K562 (cell line): ENCODE measurements at regions not wholly inside any gene's neighbourhood (a gene's known extent, or its start where the extent isn't known, plus 50 kb on each side); places are given as distances from the start of the nearest gene placed in this dataset.

Source experiments
- BCL6 ChIP-seq: fragments of 250-450 bp; sonication (Bioruptor Pico); IDR thresholded peaks from 2 replicates; pipeline ENCODE4 v1.4.0; 2020
- CHCHD3 ChIP-seq: fragments of 250-450 bp; sonication (Bioruptor Pico); IDR thresholded peaks from 2 replicates; pipeline ENCODE4 v2.1.2; 2022; ENCODE audit warnings: mild to moderate bottlenecking
- CXXC5 ChIP-seq: fragments of 250-450 bp; sonication (Bioruptor Pico); IDR thresholded peaks from 2 replicates; pipeline ENCODE4 v1.8.0; 2022; ENCODE audit warnings: inconsistent platforms, mild to moderate bottlenecking, moderate library complexity
- EP300 ChIP-seq: IDR thresholded peaks from 2 replicates; pipeline ENCODE4 v1.6.1; 2012; ENCODE audit warnings: low read length, improper control_type of control experiment
- YY1 ChIP-seq, 3 experiments: IDR thresholded peaks; 2 replicates each; pipeline ENCODE4 v1.6.1; 2011; ENCODE audit warnings: low read length in 2 of 3, mild to moderate bottlenecking in 2 of 3, moderate library complexity in 2 of 3, borderline replicate concordance in 1 of 3, control low read depth in 1 of 3, low read depth in 1 of 3; ENCODE audit not compliant: insufficient read depth in 3 of 3, insufficient replicate concordance in 2 of 3, control insufficient read depth in 1 of 3, insufficient read length in 1 of 3; ENCODE audit errors: extremely low read depth in 1 of 3
- ZKSCAN1 ChIP-seq: fragments of 150-350 bp; IDR thresholded peaks from 2 replicates; pipeline ENCODE4 v1.6.1; 2016; ENCODE audit warnings: low read depth, low read length
- ZNF780A ChIP-seq: fragments of 250-450 bp; sonication (Bioruptor Pico); IDR thresholded peaks from 2 replicates; pipeline ENCODE4 v1.5.0; 2021; ENCODE audit warnings: mild to moderate bottlenecking
- TF ChIP-seq, protein P1 (sequence below), 3 experiments: IDR thresholded peaks in 2 of 3; conservative IDR thresholded peaks in 1 of 3; 2 replicates each; pipeline ENCODE4 v1.5.1; 2011 to 2012; ENCODE audit warnings: low read length in 3 of 3, mild to moderate bottlenecking in 3 of 3, control low read depth in 2 of 3, improper control_type of control experiment in 1 of 3, inconsistent platforms in 1 of 3, low read depth in 1 of 3, mixed read lengths in 1 of 3, moderate library complexity in 1 of 3; ENCODE audit not compliant: insufficient read depth in 2 of 3

DNA sequence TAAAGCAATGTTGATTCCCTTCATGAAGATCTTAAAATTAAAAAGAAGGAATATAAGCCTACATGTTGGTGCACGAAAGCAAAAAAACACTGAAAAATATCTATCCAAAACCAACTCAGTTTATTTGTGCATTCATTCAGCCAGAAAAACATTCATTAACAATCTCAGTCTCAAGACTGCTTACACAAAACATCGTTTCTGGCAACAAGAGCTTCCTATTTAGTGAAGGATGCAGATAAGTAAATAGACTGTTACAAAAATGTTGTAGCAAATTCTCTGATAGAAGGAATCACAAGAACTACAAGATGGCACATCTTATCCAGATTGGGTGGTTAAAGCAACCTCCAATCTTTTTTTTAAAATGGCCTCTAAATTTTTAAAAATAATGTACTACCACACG is 69.7 kb upstream of the DCN start:
- TF ChIP-seq EP300 (no peak), CHCHD3 (no peak), CXXC5 (no peak), ZKSCAN1 (no peak), YY1 (IDR thresholded peaks at IDR 0.05; ENCODE audit: borderline replicate concordance in 1 of 3, control insufficient read depth in 1 of 3, extremely low read depth in 1 of 3, insufficient read depth in 3 of 3, insufficient read length in 1 of 3, insufficient replicate concordance in 2 of 3, low read depth in 1 of 3, low read length in 2 of 3) (no peak), ZNF780A (CRISPR knock-in tag) (no peak), BCL6 (CRISPR knock-in tag) (no peak)
- TF ChIP-seq, protein P1, sequence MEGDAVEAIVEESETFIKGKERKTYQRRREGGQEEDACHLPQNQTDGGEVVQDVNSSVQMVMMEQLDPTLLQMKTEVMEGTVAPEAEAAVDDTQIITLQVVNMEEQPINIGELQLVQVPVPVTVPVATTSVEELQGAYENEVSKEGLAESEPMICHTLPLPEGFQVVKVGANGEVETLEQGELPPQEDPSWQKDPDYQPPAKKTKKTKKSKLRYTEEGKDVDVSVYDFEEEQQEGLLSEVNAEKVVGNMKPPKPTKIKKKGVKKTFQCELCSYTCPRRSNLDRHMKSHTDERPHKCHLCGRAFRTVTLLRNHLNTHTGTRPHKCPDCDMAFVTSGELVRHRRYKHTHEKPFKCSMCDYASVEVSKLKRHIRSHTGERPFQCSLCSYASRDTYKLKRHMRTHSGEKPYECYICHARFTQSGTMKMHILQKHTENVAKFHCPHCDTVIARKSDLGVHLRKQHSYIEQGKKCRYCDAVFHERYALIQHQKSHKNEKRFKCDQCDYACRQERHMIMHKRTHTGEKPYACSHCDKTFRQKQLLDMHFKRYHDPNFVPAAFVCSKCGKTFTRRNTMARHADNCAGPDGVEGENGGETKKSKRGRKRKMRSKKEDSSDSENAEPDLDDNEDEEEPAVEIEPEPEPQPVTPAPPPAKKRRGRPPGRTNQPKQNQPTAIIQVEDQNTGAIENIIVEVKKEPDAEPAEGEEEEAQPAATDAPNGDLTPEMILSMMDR (IDR thresholded peaks at IDR 0.05 in 2 of 3, conservative IDR thresholded peaks at IDR 0.05 in 1 of 3; ENCODE audit: insufficient read depth in 2 of 3, low read depth in 1 of 3, low read length in 3 of 3): no peak
